Naive thymus-derived CD4-positive, alpha-beta T cell (primary cell): ENCODE measurements at regions not wholly inside any gene's neighbourhood (a gene's known extent, or its start where the extent isn't known, plus 50 kb on each side); places are given as distances from the start of the nearest gene placed in this dataset.

Experiments
- ATAC-seq: fragments of 150-1000 bp; cut with Tn5 transposase; 2 replicates; pipeline ENCODE4 v1.10.0; 2021; ENCODE audit warnings: mild to moderate bottlenecking, moderate library complexity
- CTCF ChIA-PET: fragments of 350-600 bp; sonication (Branson Sonifier 250); formaldehyde crosslinking; loops from one replicate; lab custom pipeline; 2021; ENCODE audit warnings: antibody characterized with exemption; lab: Charles Lee
- POLR2A ChIA-PET: fragments of 350-600 bp; sonication (Branson Sonifier 250); formaldehyde crosslinking; loops from one replicate; lab custom pipeline; 2021; ENCODE audit warnings: antibody characterized with exemption, inconsistent platforms; lab: Charles Lee
- DNase-seq, 9 donors: peaks; one replicate each; pipeline versions ENCODE4 v3.0.0 to v3.0.0-alpha.2; 2020 to 2022; ENCODE audit warnings: mixed read lengths in 1 of 9
- H3K27ac ChIP-seq: one replicate; pipeline ENCODE4 v1.7.0; 2013; ENCODE audit warnings: mild to moderate bottlenecking, low read depth, low read length, moderate library complexity
- H3K27me3 ChIP-seq, 2 donors: one replicate each; pipeline ENCODE4 v1.7.0; 2013; ENCODE audit warnings: low read length in 2 of 2, mild to moderate bottlenecking in 2 of 2, moderate library complexity in 2 of 2; ENCODE audit not compliant: control insufficient read depth in 2 of 2, insufficient read depth in 2 of 2
- H3K36me3 ChIP-seq, 3 experiments: 1 replicate in 2 of 3; 2 replicates in 1 of 3; pipeline ENCODE4 v1.7.0; 2013; ENCODE audit warnings: low read length in 3 of 3, mild to moderate bottlenecking in 3 of 3, moderate library complexity in 1 of 3; ENCODE audit not compliant: insufficient read depth in 3 of 3, control insufficient read depth in 2 of 3
- H3K4me1 ChIP-seq, 2 donors: one replicate each; pipeline ENCODE4 v1.7.0; 2013; ENCODE audit warnings: low read length in 2 of 2, mild to moderate bottlenecking in 2 of 2, moderate library complexity in 1 of 2; ENCODE audit not compliant: control insufficient read depth in 2 of 2, insufficient read depth in 2 of 2
- H3K4me3 ChIP-seq: 2 replicates; pipeline ENCODE4 v1.7.0; 2013; ENCODE audit warnings: mild to moderate bottlenecking, low read length
- H3K9me3 ChIP-seq, 3 experiments: 1 replicate in 2 of 3; 2 replicates in 1 of 3; pipeline ENCODE4 v1.7.0; 2013; ENCODE audit warnings: low read length in 3 of 3; ENCODE audit not compliant: control insufficient read depth in 2 of 3
- H3K27ac Mint-ChIP-seq, 9 donors: one replicate each; pipeline ENCODE4 v1.8.0; 2020 to 2022; ENCODE audit warnings: mixed read lengths in 9 of 9, mild to moderate bottlenecking in 8 of 9, moderate library complexity in 5 of 9, inconsistent platforms in 2 of 9
- H3K27me3 Mint-ChIP-seq, 5 donors: one replicate each; pipeline ENCODE4 v1.8.0; 2021 to 2022; ENCODE audit warnings: mixed read lengths in 5 of 5, mild to moderate bottlenecking in 1 of 5
- H3K36me3 Mint-ChIP-seq, 5 donors: one replicate each; pipeline ENCODE4 v1.8.0; 2020 to 2022; ENCODE audit warnings: mixed read lengths in 5 of 5, mild to moderate bottlenecking in 3 of 5, inconsistent platforms in 1 of 5
- H3K4me1 Mint-ChIP-seq, 7 donors: one replicate each; pipeline ENCODE4 v1.8.0; 2020 to 2022; ENCODE audit warnings: mixed read lengths in 7 of 7, mild to moderate bottlenecking in 3 of 7, inconsistent platforms in 1 of 7
- H3K4me3 Mint-ChIP-seq, 10 donors: one replicate each; pipeline ENCODE4 v1.8.0; 2020 to 2022; ENCODE audit warnings: mild to moderate bottlenecking in 10 of 10, mixed read lengths in 10 of 10, moderate library complexity in 6 of 10, inconsistent platforms in 2 of 10
- H3K9me3 Mint-ChIP-seq, 11 donors: one replicate each; pipeline ENCODE4 v1.8.0; 2020 to 2022; ENCODE audit warnings: mixed read lengths in 11 of 11, mild to moderate bottlenecking in 4 of 11, inconsistent platforms in 1 of 11, moderate library complexity in 1 of 11
- intact Hi-C, 2 donors: fragments of 100-400 bp; cut with micrococcal nuclease; formaldehyde crosslinking; loops; one replicate each; pipeline ENCODE4 v1.15.1; 2023

DNA sequence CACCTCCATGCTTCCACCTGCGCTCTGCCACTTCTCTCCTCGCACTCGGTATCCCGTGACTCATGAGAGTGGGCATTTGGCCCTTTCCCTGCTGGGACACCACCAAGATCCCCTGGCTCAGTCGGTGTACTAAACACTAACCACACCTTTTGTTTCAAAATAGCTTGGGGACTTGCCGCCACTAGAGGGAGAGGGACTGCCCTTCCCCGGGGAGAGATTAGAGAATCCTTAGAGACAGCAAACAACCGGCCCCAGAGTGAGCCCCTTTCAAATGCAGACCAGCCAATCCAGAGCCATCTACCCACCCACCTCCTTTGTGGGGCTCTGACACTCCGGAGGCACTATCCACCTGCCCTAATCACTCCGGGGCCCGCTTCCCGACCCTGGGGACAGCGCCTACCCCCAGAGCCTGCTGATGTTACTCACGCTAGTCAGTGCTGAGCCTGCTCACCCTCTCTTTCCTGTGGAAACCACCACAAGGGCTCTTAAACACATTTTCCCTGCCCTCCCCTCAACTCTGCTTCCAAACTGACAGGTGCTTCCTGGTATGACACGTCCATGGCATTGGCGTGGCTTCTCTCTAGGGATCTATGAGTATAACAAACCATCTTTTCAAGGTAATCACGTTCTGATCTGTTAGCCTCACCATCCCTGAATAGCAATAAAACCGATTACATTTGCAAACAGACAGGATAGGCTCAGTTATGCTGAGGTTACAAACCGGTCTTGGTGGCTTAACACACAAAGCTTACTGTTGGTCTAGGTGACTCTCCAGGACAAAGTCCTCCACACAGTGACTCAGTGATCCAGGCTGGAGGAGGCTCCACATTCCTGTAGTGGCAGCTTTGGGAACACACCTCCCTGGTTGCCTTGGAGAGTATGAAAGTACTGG, 180.1 kb upstream of the MVB12B start:
- CTCF ChIA-PET, result interaction anchor here (1.0 kb wide), 1 partner anchor 83 kb away, joined by 6 read pairs; no protein-coding TSS in a partner anchor
- H3K36me3 Mint-ChIP-seq, result peaks cover 0 to 4% (median 0%) of the 10 kb centered on the region in 5 donors

DNA sequence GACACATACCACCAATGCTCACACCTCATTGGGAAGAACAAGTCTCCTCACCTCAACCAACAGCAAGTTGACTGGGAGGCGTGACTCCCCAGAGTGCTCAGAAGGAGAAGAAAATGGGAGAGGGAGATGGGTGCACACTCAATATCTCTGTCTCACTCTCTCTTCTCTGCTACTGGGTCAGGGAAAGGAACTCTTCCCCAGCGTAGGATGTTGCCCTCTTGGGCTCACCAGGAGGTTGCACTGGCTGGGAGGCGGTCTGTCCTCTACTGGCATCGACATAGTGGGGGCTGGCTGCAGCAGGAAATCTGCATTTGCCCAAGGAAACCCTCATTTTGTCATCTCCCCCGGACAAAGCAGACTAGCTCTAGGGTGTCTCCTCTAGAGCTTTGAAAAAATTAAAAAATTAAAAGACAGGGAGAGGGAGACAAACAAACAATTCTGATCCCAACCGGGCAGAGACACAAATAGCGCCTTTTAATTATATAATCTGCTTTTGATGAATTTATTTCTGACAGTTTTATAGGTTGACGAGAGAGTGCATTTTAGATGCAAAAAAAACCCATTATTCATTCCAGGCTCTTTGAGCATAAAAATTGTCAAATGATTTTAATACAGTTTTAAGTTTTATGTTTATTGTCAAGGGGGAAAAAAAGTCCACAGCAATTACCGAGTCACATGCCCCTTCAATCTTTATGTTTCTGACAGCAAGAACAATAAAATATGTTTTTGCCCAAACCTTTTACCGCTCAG, 179.3 kb upstream of the MVB12B start:
- H3K4me1 Mint-ChIP-seq, result peaks cover 0 to 9% (median 4%) of the 10 kb centered on the region in 7 donors
- CTCF ChIA-PET, result no interaction called here
- ATAC-seq, result no peak
- intact Hi-C loops, result loop anchor here (2.0 to 5.0 kb wide), 2 partner anchors 343 to 345 kb away; no protein-coding TSS in a partner anchor
- no peaks in the 10 kb centered on the region for H3K9me3 ChIP-seq
- no peak overlapping the region for H3K4me3 ChIP-seq
- H3K9me3 Mint-ChIP-seq, result peaks cover 0 to 6% (median under 1%) of the 10 kb centered on the region in 11 donors
- H3K27ac ChIP-seq, result no peak overlapping the region
- H3K36me3 Mint-ChIP-seq, result peaks cover 0 to 3% (median 0%) of the 10 kb centered on the region in 5 donors
- no peaks in the 10 kb centered on the region for H3K36me3 ChIP-seq
- no peaks in the 10 kb centered on the region for H3K27me3 ChIP-seq
- no peak overlapping the region for H3K27ac Mint-ChIP-seq
- no peak overlapping the region for H3K4me3 Mint-ChIP-seq
- no peak for DNase-seq
- peaks cover 26 to 45% (median 31%) of the 10 kb centered on the region in 5 donors for H3K27me3 Mint-ChIP-seq
- no peaks in the 10 kb centered on the region for H3K4me1 ChIP-seq
- POLR2A ChIA-PET, result no interaction called here

More for the DNA sequence above, 180.1 kb upstream of the MVB12B start:
- H3K4me3 Mint-ChIP-seq, result peak overlapping the region in 2 of 10 donors; percentile 4 to 35
- peak in 4 of 9 donors; percentile 1 to 11 (median 8) for DNase-seq
- no peak overlapping the region for H3K27ac Mint-ChIP-seq
- H3K9me3 Mint-ChIP-seq, result peaks cover 0 to 14% (median 5%) of the 10 kb centered on the region in 11 donors
- no peak overlapping the region for H3K27ac ChIP-seq
- POLR2A ChIA-PET, result no interaction called here
- ATAC-seq, result peak; percentile 42
- H3K4me1 ChIP-seq, result no peaks in the 10 kb centered on the region
- H3K4me1 Mint-ChIP-seq, result peaks cover 0 to 9% (median 4%) of the 10 kb centered on the region in 7 donors
- peaks cover 31 to 50% (median 36%) of the 10 kb centered on the region in 5 donors for H3K27me3 Mint-ChIP-seq
- H3K27me3 ChIP-seq, result no peaks in the 10 kb centered on the region
- no peak overlapping the region for H3K4me3 ChIP-seq
- no peaks in the 10 kb centered on the region for H3K36me3 ChIP-seq
- no peaks in the 10 kb centered on the region for H3K9me3 ChIP-seq
- intact Hi-C loops, result loop anchor here (2.0 to 5.0 kb wide), 2 partner anchors 344 to 346 kb away; no protein-coding TSS in a partner anchor

DNA sequence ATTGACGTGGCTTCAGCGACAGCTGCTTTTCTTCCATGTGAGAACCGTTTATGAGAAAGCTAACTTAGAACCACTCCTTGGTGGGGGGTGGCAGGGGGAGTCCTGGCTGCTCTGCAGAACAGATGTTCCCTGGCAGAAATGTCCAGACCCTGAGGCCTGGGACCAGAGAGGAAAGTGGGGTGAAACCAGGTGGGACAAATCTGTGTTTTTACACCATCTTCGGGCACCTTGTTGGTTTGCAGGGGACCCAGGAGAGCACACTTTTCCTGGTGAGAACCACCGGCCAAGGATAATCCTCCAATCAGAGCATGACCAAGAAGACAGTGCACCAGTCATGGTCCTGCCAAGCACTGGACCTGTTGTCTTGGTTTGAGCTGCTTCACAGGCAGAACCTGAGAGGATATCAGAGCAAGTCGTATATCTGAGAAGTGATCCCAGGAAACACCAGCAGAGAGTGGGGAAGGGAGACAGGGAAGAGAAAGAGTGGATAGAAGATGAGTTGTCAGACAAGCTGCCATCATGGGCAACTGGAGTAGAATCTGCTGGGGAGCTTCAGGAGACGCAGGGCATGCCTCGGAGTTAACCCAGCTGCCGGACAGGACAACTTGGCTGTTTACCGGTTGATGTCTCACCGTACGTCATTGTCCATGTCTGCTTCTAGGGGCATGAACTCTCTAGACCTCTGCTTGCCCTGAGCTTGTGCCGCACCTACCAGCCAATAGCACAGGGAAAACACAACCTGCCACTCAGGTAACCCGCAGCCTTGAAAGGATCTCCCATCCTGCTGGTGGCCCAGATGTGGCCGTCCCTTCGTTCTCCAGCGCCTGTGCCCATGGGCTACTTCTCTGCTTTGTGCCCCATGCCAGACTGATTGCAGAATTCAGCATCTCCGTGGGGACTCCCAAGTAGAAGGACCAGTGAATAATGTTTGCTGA, 178.4 kb upstream of the MVB12B start:
- Mint-ChIP-seq H3K4me1 (peaks cover 0 to 9% (median 4%) of the 10 kb centered on the region in 7 donors), H3K27ac (no peak overlapping the region), H3K36me3 (no peaks in the 10 kb centered on the region), H3K9me3 (peaks cover 0 to 2% (median 0%) of the 10 kb centered on the region in 11 donors), H3K27me3 (peaks cover 23 to 42% (median 30%) of the 10 kb centered on the region in 5 donors), H3K4me3 (peak overlapping the region in 1 of 10 donors; percentile 4)
- POLR2A ChIA-PET, result no interaction called here
- Histone ChIP-seq H3K4me1 (no peaks in the 10 kb centered on the region), H3K4me3 (no peak overlapping the region), H3K9me3 (no peaks in the 10 kb centered on the region), H3K36me3 (no peaks in the 10 kb centered on the region), H3K27me3 (no peaks in the 10 kb centered on the region), H3K27ac (no peak overlapping the region)
- CTCF ChIA-PET, result no interaction called here
- ATAC-seq (no peak), DNase-seq (no peak)
- intact Hi-C loops, result loop anchor here (2.0 to 5.0 kb wide), 2 partner anchors 343 to 344 kb away; no protein-coding TSS in a partner anchor

DNA sequence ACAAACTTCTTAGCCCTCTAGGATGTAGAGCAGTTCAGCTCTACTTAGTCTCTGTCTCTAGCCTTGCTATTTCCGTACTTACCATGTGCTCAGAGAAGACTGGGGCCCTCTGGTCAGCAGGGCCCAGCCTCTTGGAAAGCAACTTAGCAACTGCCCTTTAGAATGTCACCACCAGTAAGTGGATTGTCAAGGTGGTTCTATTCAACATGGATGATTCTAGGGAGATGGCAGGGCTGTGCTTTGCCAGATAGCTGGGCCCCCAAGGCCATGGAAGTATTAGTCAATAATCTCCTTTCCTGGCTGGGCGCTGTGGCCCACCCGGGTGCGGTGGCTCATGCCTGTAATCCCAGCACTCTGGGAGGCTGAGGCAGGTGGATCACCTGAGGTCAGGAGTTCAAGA, 177.6 kb upstream of the MVB12B start:
- no peak overlapping the region for H3K4me3 ChIP-seq
- Mint-ChIP-seq H3K4me3 (no peak overlapping the region), H3K4me1 (peaks cover 0 to 9% (median 4%) of the 10 kb centered on the region in 7 donors), H3K27ac (no peak overlapping the region), H3K36me3 (no peaks in the 10 kb centered on the region), H3K27me3 (peaks cover 23 to 41% (median 29%) of the 10 kb centered on the region in 5 donors), H3K9me3 (peaks cover 0 to 2% (median 0%) of the 10 kb centered on the region in 11 donors)
- H3K27me3 ChIP-seq, result no peaks in the 10 kb centered on the region
- ATAC-seq, result no peak
- peak in 1 of 9 donors; percentile 3 for DNase-seq
- no peaks in the 10 kb centered on the region for H3K4me1 ChIP-seq
- CTCF ChIA-PET, result no interaction called here
- H3K27ac ChIP-seq, result no peak overlapping the region
- intact Hi-C loops, result loop anchor here in 1 of 2 donors (5.0 kb wide), 1 partner anchor 343 kb away; no protein-coding TSS in a partner anchor
- POLR2A ChIA-PET, result no interaction called here
- H3K9me3 ChIP-seq, result no peaks in the 10 kb centered on the region
- H3K36me3 ChIP-seq, result no peaks in the 10 kb centered on the region

DNA sequence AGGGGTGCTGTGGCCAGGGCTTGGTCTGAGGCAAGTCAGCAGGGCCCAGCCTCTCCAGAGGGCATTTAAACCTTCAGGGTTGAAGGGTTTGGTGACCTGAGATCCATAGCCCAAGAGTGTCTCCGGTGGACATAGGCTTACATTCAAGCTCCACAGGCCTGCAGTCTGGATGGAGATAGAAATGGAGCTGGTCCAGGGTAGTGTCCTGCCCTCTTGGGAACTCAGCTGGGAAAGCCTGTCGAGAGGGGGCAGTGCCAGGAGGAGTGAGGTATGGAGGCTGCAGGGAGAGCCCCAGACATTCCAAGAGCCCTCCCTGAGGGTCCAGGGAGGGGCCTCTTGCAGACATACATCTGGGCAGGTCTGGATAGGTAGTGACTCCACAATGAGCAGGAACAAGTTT, 177.0 kb upstream of the MVB12B start:
- H3K27me3 Mint-ChIP-seq, result peaks cover 18 to 40% (median 34%) of the 10 kb centered on the region in 5 donors
- H3K27ac ChIP-seq, result no peak overlapping the region
- peaks cover 0 to 9% (median 4%) of the 10 kb centered on the region in 7 donors for H3K4me1 Mint-ChIP-seq
- H3K4me3 ChIP-seq, result no peak overlapping the region
- POLR2A ChIA-PET, result no interaction called here
- intact Hi-C loops, result loop anchor here in 1 of 2 donors (5.0 kb wide), 1 partner anchor 343 kb away; no protein-coding TSS in a partner anchor
- H3K27ac Mint-ChIP-seq, result no peak overlapping the region
- H3K4me3 Mint-ChIP-seq, result no peak overlapping the region
- H3K27me3 ChIP-seq, result no peaks in the 10 kb centered on the region
- DNase-seq (peak in 1 of 9 donors; percentile 3), ATAC-seq (no peak)
- no peaks in the 10 kb centered on the region for H3K36me3 Mint-ChIP-seq
- no peaks in the 10 kb centered on the region for H3K4me1 ChIP-seq
- H3K9me3 ChIP-seq, result no peaks in the 10 kb centered on the region
- peaks cover 0 to 2% (median 0%) of the 10 kb centered on the region in 11 donors for H3K9me3 Mint-ChIP-seq
- no peaks in the 10 kb centered on the region for H3K36me3 ChIP-seq
- CTCF ChIA-PET, result no interaction called here
